Memory B cell (primary cell): ENCODE measurements at regions not wholly inside any gene's neighbourhood (a gene's known extent, or its start where the extent isn't known, plus 50 kb on each side); places are given as distances from the start of the nearest gene placed in this dataset.

Source experiments
- ATAC-seq: fragments of 150-1000 bp; cut with Tn5 transposase; 2 replicates; pipeline ENCODE4 v1.10.0; 2021; ENCODE audit warnings: low read depth, mild to moderate bottlenecking, moderate library complexity
- DNase-seq, 2 donors: peaks; one replicate each; pipeline ENCODE4 v3.0.0; 2022; ENCODE audit warnings: low spot score in 2 of 2
- H3K27ac Mint-ChIP-seq: one replicate; pipeline ENCODE4 v1.8.0; 2022; ENCODE audit warnings: mild to moderate bottlenecking, moderate library complexity, mixed read lengths
- H3K27me3 Mint-ChIP-seq: one replicate; pipeline ENCODE4 v1.8.0; 2022; ENCODE audit warnings: mixed read lengths
- H3K36me3 Mint-ChIP-seq: one replicate; pipeline ENCODE4 v1.8.0; 2022; ENCODE audit warnings: mild to moderate bottlenecking, mixed read lengths
- H3K4me1 Mint-ChIP-seq: one replicate; pipeline ENCODE4 v1.8.0; 2022; ENCODE audit warnings: mixed read lengths
- H3K4me3 Mint-ChIP-seq: one replicate; pipeline ENCODE4 v1.8.0; 2022; ENCODE audit warnings: mild to moderate bottlenecking, moderate library complexity, mixed read lengths
- H3K9me3 Mint-ChIP-seq: one replicate; pipeline ENCODE4 v1.8.0; 2022; ENCODE audit warnings: mixed read lengths

DNA sequence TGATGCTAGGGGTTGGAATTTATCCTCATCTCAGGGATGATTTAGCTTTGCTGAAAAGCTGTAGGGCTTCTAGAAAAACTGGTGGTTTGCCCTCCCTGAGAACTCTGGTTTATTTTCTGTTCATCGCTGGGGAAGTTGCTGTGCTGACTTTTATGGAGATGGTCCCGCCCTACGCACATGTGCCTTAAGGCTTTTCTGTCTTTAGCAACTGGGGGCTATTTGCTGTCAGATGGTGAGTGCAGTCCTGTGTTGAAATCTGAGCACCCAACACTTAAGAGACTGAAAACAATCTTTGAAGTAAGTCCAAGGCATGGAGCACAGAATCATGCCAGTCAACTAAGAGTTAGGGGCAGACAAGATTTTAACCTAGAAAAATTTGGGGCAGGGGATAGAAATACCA, 2148.4 kb upstream of the CELF4 start:
- no peak for DNase-seq
- H3K9me3 Mint-ChIP-seq, result peaks cover 3% of the 10 kb centered on the region
- H3K36me3 Mint-ChIP-seq, result no peaks in the 10 kb centered on the region
- no peak overlapping the region for H3K27ac Mint-ChIP-seq
- no peaks in the 10 kb centered on the region for H3K4me1 Mint-ChIP-seq
- no peaks in the 10 kb centered on the region for H3K27me3 Mint-ChIP-seq
- no peak for ATAC-seq
- no peak overlapping the region for H3K4me3 Mint-ChIP-seq

- no peak for ATAC-seq
- H3K4me3 Mint-ChIP-seq, result no peak overlapping the region
- no peaks in the 10 kb centered on the region for H3K27me3 Mint-ChIP-seq
- no peaks in the 10 kb centered on the region for H3K36me3 Mint-ChIP-seq
- no peaks in the 10 kb centered on the region for H3K4me1 Mint-ChIP-seq
- no peak overlapping the region for H3K27ac Mint-ChIP-seq
- peaks cover 5% of the 10 kb centered on the region for H3K9me3 Mint-ChIP-seq
- no peak for DNase-seq
Measured at GRCh38 chr18:39711701-39712100, 2146.1 kb upstream of the CELF4 start.

DNA sequence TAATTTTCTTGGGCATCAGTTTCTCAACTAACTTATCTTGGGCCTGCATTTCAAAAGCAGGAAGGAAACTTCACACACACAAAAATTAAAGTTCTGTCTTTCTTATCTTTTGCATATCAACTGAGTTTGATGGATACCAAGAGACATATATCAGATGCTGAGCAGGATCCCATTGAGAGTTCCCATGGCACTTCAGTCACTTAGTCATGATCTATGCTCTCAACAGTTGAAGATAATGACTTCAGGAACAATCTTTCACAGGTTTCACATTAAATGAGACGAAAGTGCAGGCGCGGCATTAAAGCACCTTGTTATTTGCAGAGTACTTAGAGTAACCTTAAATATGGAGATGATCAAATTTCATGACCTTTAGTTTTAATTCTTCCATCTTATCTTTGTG, 2139.8 kb upstream of the CELF4 start:
- H3K9me3 Mint-ChIP-seq, result peaks cover 5% of the 10 kb centered on the region
- H3K27me3 Mint-ChIP-seq, result no peaks in the 10 kb centered on the region
- ATAC-seq (no peak), DNase-seq (no peak)
- no peaks in the 10 kb centered on the region for H3K36me3 Mint-ChIP-seq
- H3K4me3 Mint-ChIP-seq, result no peak overlapping the region
- no peak overlapping the region for H3K27ac Mint-ChIP-seq
- no peaks in the 10 kb centered on the region for H3K4me1 Mint-ChIP-seq

- DNase-seq, result no peak
- Mint-ChIP-seq H3K27me3 (no peaks in the 10 kb centered on the region), H3K4me3 (no peak overlapping the region), H3K36me3 (no peaks in the 10 kb centered on the region), H3K27ac (no peak overlapping the region), H3K4me1 (no peaks in the 10 kb centered on the region), H3K9me3 (peaks cover 5% of the 10 kb centered on the region)
- ATAC-seq, result no peak
Measured at GRCh38 chr18:39702888-39703287, 2137.3 kb upstream of the CELF4 start.

DNA sequence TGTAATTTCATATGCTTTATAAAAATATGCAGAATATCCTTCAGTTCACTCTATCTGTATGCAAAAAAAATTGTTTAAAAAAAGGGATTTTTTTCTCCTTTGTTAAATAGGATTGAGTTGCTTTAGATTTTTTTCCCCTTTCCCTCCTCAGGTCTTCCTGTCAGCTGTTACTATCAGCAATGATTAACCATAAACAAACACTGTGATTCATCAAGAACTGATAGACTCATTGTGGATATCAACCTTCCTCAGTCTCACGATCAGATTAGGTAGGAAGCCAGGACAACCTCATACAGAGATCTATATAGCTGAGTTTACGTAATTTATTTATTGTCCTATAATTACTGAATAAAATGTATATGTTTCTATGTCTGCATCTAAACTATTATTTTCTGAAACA, 2136.2 kb upstream of the CELF4 start:
- ATAC-seq (no peak), DNase-seq (no peak)
- Mint-ChIP-seq H3K4me1 (no peaks in the 10 kb centered on the region), H3K27ac (no peak overlapping the region), H3K4me3 (no peak overlapping the region), H3K27me3 (no peaks in the 10 kb centered on the region), H3K36me3 (no peaks in the 10 kb centered on the region), H3K9me3 (peaks cover 3% of the 10 kb centered on the region)

GRCh38 chr18:39701055-39701783, 2135.6 kb upstream of the CELF4 start:
- no peak for ATAC-seq
- H3K4me3 Mint-ChIP-seq, result no peak overlapping the region
- H3K4me1 Mint-ChIP-seq, result no peaks in the 10 kb centered on the region
- H3K27ac Mint-ChIP-seq, result no peak overlapping the region
- H3K9me3 Mint-ChIP-seq, result peaks cover 3% of the 10 kb centered on the region
- H3K36me3 Mint-ChIP-seq, result no peaks in the 10 kb centered on the region
- H3K27me3 Mint-ChIP-seq, result no peaks in the 10 kb centered on the region
- DNase-seq, result no peak

GRCh38 chr18:39699340-39699964, 2133.9 kb upstream of the CELF4 start:
- DNase-seq (no peak), ATAC-seq (no peak)
- Mint-ChIP-seq H3K27ac (no peak overlapping the region), H3K36me3 (no peaks in the 10 kb centered on the region), H3K4me1 (no peaks in the 10 kb centered on the region), H3K4me3 (no peak overlapping the region), H3K27me3 (no peaks in the 10 kb centered on the region), H3K9me3 (peaks cover 3% of the 10 kb centered on the region)

DNA sequence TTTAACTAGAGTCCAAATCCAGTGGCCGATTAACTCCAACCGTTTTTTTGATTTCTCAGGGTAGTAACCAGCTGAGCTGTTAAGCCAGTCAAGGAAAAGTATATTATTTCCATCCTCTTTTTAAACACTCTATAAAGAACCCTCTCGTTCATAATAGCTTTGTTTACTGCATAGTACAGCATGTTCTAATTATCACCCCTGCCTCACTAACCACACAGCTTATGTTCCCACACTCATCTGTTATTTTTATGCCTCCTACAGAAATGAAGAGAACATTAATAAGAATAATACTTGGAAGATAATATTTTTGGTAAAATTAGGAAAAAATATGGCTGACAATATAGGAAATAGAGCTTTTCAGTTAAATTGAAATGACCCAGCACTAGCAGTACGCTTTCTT, 2132.8 kb upstream of the CELF4 start:
- Mint-ChIP-seq H3K36me3 (no peaks in the 10 kb centered on the region), H3K27me3 (no peaks in the 10 kb centered on the region), H3K27ac (no peak overlapping the region), H3K9me3 (peaks cover 3% of the 10 kb centered on the region), H3K4me3 (no peak overlapping the region), H3K4me1 (no peaks in the 10 kb centered on the region)
- ATAC-seq (no peak), DNase-seq (no peak)

DNA sequence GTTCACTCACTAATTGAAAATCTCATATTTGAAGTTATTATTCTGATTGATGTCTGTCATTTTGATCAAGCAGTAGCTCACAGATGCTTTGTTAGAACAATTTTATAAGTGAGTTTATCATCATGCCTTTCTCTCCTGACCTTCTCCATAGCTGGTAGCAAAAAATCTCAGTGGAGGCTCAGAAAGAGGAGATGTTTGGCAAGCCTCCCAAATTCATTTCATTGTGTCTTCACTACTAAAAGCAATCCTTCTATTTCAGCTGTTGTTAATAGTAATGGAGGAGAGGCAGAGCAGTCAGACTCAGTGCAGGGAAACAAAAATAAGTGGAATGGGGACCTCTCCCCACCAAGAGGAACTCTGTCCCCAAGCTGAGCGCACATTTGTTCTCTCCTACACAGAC, 2127.8 kb upstream of the CELF4 start:
- Mint-ChIP-seq H3K9me3 (no peaks in the 10 kb centered on the region), H3K27ac (no peak overlapping the region), H3K4me3 (no peak overlapping the region), H3K27me3 (no peaks in the 10 kb centered on the region), H3K4me1 (no peaks in the 10 kb centered on the region), H3K36me3 (no peaks in the 10 kb centered on the region)
- DNase-seq (no peak), ATAC-seq (no peak)

GRCh38 chr18:39692367-39693015, 2126.9 kb upstream of the CELF4 start:
- DNase-seq (no peak), ATAC-seq (no peak)
- Mint-ChIP-seq H3K27me3 (no peaks in the 10 kb centered on the region), H3K9me3 (peaks cover 3% of the 10 kb centered on the region), H3K27ac (no peak overlapping the region), H3K4me3 (no peak overlapping the region), H3K4me1 (no peaks in the 10 kb centered on the region), H3K36me3 (no peaks in the 10 kb centered on the region)

DNA sequence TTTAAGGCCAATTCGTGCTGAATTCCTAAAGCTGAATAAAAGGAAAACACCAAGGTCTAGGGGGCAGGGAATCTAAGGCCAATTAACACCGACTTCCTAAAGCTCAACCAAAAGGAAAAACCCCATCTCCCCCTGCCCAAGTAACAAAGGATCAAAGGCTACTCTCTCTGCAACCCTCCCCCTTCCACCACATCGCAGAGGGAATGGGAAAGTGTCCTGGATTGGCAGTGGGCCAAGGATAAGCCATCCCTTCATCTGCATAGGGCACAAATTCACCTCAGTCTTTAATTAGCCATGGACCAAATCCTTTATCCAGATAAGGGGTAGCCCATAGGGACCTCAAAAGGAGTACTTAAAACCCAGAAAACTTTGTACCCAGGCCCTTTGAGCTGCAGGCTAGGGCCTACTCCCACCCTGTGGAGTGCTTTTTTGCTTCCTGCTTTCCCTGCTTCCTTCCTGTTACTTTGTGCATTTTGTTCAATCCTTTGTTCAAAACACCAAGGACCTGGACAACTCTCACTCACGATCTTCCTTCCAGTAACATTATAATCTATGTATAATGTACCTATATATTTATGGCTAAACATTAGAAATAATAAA, 2119.8 kb upstream of the CELF4 start:
- Mint-ChIP-seq H3K27me3 (no peaks in the 10 kb centered on the region), H3K36me3 (no peaks in the 10 kb centered on the region), H3K4me3 (no peak overlapping the region), H3K4me1 (no peaks in the 10 kb centered on the region), H3K27ac (no peak overlapping the region), H3K9me3 (peaks cover 4% of the 10 kb centered on the region)
- ATAC-seq (no peak), DNase-seq (no peak)

DNA sequence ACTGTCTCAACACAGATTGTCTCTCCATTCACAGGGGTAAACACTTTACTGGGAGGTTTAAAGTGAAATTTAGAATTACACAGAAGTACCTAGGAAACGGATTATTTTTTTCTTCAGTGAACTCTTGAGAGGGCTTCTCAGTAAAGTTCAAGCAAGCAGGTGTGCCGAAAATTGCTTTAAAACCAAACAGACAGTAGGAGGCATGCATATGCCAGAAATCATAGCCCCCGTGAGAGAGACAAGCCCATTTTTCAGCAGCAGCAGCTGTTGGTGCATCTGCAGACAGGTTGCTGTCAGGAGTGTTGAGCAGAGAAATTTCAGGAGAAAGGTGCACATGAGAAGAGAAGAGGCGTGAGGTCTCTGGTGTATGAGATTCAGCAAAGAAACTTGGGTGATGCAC, 2115.5 kb upstream of the CELF4 start:
- no peak overlapping the region for H3K4me3 Mint-ChIP-seq
- DNase-seq (no peak), ATAC-seq (no peak)
- H3K27ac Mint-ChIP-seq, result no peak overlapping the region
- H3K4me1 Mint-ChIP-seq, result no peaks in the 10 kb centered on the region
- H3K9me3 Mint-ChIP-seq, result peaks cover 2% of the 10 kb centered on the region
- no peaks in the 10 kb centered on the region for H3K27me3 Mint-ChIP-seq
- no peaks in the 10 kb centered on the region for H3K36me3 Mint-ChIP-seq

GRCh38 chr18:39675906-39676305, 2110.3 kb upstream of the CELF4 start:
- DNase-seq, result no peak

DNA sequence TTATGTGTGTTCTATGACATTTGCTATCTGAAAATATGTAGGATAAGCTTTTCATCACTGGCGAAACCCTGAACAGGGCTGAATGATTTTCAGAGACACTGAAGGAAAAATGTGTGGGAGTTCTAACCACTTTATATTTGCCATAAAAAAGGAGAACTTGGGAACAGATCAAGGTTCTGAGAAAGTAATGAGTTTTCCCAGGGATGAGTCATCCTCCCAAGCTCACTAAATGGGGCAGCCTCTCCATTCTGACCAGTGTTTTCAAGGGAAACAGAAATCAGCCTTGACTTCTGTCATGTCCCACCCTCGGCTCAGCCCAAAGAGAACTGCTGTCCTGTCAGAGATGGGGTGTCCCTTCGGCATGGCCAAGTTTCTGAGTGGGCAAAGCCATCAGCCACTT, 2109.8 kb upstream of the CELF4 start:
- Mint-ChIP-seq H3K9me3 (peaks cover 1% of the 10 kb centered on the region), H3K27ac (no peak overlapping the region), H3K36me3 (no peaks in the 10 kb centered on the region), H3K27me3 (no peaks in the 10 kb centered on the region), H3K4me3 (no peak overlapping the region), H3K4me1 (no peaks in the 10 kb centered on the region)
- no peak for ATAC-seq
- DNase-seq, result no peak

More at GRCh38 chr18:39675906-39676305, 2110.3 kb upstream of the CELF4 start:
- no peaks in the 10 kb centered on the region for H3K36me3 Mint-ChIP-seq
- H3K4me1 Mint-ChIP-seq, result no peaks in the 10 kb centered on the region
- ATAC-seq, result no peak
- H3K9me3 Mint-ChIP-seq, result peaks cover 1% of the 10 kb centered on the region
- H3K27me3 Mint-ChIP-seq, result no peaks in the 10 kb centered on the region
- H3K27ac Mint-ChIP-seq, result no peak overlapping the region
- no peak overlapping the region for H3K4me3 Mint-ChIP-seq
